ENCODE measurements at regions not wholly inside any gene's neighbourhood (a gene's known extent, or its start where the extent isn't known, plus 50 kb on each side); places are given as distances from the start of the nearest gene placed in this dataset.
A peak's percentile ranks its signal among the peaks of the same experiment; 100 is the strongest.

DNA sequence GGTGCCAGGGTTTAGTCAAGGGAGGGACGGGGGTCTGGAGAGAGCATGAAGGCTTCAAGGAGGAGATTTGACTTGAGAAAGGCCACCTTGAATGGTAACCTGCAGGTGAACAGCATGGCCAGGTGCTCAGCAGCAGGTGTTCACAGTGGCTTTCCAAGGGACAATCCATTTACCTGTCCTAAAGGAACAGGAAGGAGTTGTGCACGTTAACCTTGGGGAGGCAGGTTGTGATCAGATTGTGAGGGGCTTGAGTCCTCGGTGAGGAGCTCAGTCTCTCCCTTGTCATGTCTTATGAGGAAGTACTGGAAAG is 120.1 kb upstream of the ERCC6L2 start:
- H3K4me3 ChIP-seq (ENCODE audit: low read depth, low read length) = no peak overlapping the region

DNA sequence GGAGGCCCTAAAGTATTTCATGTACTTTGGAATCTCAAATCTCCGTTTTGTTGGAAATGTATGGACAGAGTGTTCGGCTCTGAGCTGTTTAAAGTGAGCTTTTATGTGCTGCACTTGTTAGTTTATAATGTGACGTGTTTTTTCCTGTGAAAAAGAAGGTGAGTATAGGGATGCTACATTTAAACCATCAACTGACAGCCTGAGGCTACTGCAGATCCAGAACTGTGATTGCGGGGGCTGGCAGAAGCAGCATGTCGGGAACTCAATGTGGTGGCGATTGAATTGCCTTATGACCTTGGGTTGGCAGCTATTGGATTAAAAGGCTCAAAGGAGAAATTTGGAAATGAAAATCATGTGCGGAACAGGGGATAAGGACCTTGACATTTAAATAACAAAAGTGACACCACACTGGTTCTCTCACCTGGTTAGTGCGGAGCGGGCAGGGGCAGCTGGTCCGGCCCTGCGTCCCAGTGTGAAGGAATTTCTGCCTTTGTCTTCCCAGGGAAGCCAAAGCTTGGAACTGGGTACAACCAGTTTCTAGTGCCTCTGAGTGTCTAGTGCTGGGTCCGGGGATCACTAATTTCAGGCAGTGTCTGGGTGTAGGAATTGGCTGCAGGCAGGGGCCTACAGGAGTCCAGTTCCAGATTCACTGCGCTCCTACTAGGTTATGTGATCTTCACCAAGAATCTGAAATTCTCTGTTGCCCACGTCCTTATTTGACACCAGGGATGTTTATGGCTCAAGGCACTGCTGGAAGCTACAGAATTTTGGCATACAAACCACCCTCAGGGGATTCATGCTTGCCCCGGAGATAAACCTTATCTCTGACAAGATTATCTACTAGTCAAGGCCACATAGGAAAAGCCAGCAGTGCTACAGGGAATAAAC is 120.7 kb upstream of the ERCC6L2 start:
- H3K4me3 ChIP-seq (ENCODE audit: low read depth, low read length) = no peak overlapping the region
- TF ChIP-seq, protein P1, sequence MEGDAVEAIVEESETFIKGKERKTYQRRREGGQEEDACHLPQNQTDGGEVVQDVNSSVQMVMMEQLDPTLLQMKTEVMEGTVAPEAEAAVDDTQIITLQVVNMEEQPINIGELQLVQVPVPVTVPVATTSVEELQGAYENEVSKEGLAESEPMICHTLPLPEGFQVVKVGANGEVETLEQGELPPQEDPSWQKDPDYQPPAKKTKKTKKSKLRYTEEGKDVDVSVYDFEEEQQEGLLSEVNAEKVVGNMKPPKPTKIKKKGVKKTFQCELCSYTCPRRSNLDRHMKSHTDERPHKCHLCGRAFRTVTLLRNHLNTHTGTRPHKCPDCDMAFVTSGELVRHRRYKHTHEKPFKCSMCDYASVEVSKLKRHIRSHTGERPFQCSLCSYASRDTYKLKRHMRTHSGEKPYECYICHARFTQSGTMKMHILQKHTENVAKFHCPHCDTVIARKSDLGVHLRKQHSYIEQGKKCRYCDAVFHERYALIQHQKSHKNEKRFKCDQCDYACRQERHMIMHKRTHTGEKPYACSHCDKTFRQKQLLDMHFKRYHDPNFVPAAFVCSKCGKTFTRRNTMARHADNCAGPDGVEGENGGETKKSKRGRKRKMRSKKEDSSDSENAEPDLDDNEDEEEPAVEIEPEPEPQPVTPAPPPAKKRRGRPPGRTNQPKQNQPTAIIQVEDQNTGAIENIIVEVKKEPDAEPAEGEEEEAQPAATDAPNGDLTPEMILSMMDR (conservative IDR thresholded peaks at IDR 0.05; ENCODE audit: low read depth, low read length) = no peak
- DNase-seq (ENCODE audit: low read depth) = no peak

More for the DNA sequence above, 120.1 kb upstream of the ERCC6L2 start:
- DNase-seq (ENCODE audit: low read depth) = no peak
- TF ChIP-seq, protein P1 (conservative IDR thresholded peaks at IDR 0.05; ENCODE audit: low read depth, low read length) = no peak

DNA sequence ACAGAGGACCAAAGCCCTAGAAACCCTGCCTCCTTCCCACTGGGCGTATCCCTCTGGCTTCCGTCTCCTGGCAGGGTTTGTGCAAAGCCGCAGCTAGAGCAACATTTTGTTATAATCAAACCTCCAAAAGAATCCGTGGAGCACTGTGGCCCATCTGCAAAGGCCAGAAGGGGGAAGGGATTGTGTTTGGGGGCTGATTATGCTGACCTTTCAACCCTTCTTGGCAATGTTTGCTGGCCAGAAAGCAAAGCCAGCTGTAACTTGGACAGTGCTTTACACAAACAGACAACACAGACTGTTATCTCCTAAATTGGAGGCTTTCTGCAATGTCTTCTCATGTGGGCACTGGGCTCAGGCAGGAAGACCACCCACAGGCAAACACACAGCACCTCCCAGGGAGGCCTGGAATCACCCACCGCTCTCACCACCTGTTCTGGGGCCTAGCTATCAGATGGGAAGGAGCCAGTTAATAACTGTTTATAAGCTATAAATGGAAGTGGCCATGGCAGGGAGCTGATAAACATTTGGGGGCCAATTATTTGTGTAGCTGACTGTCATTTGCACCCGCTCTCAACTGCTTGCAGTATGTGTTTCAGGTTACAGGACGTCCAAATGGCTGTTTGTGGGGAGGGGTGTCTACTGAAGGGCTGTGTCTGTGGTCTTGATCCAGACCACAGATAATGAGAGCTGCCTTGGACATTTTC is 121.6 kb upstream of the ERCC6L2 start:
- no peak overlapping the region for H3K4me3 ChIP-seq (ENCODE audit: low read depth, low read length)
- TF ChIP-seq, protein P1 (conservative IDR thresholded peaks at IDR 0.05; ENCODE audit: low read depth, low read length) = no peak
- no peak for DNase-seq (ENCODE audit: low read depth)

DNA sequence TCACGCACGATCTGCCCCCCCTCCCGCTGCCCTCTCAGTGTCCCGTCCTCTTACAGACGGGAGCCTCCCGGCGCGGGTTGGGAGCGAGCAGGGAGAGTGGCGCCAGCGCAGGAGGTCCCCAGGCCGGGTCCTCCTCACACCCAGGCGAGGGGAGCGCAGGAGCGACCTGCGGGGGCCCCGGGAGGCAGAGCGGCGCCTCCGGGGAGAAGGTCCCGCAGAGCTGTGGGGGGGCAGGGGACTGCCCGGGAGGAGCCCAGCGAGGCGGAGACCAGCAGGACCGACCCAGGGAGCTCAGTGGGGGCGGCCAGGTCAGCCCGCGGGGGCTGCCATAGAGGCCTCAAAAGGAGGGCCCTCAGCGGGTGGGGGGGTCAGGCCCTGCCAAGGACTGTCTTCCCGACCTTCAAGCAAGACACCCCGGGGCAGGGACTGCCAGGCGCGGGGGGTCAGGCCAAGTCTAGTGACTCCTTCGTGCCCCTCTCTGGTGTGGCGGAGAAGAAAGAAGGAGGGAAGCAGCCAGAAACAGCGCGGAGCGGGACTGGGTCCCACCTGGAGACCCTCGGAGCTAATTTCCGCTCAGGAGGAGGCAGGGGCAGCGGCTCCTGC is 123.3 kb upstream of the ERCC6L2 start:
- DNase-seq (ENCODE audit: low read depth) = no peak
- peak overlapping the region; percentile 24 for H3K4me3 ChIP-seq (ENCODE audit: low read depth, low read length)
- TF ChIP-seq, protein P1 (conservative IDR thresholded peaks at IDR 0.05; ENCODE audit: low read depth, low read length) = no peak

DNA sequence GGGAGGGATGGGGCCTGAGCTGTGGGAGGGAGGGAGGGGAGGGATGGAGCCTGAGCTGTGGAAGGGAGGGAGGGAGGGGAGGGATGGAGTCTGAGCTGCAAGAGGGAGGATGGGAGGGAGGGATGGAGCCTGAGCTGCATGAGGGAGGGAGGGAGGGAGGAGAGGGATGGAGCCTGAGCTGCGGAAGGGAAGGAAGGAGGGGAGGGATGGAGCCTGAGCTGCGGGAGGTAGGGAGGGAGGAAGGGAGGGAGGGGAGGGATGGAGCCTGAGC is 124.0 kb upstream of the ERCC6L2 start:
- no peak for DNase-seq (ENCODE audit: low read depth)
- TF ChIP-seq, protein P1 (conservative IDR thresholded peaks at IDR 0.05; ENCODE audit: low read depth, low read length) = no peak
- H3K4me3 ChIP-seq (ENCODE audit: low read depth, low read length) = no peak overlapping the region

DNA sequence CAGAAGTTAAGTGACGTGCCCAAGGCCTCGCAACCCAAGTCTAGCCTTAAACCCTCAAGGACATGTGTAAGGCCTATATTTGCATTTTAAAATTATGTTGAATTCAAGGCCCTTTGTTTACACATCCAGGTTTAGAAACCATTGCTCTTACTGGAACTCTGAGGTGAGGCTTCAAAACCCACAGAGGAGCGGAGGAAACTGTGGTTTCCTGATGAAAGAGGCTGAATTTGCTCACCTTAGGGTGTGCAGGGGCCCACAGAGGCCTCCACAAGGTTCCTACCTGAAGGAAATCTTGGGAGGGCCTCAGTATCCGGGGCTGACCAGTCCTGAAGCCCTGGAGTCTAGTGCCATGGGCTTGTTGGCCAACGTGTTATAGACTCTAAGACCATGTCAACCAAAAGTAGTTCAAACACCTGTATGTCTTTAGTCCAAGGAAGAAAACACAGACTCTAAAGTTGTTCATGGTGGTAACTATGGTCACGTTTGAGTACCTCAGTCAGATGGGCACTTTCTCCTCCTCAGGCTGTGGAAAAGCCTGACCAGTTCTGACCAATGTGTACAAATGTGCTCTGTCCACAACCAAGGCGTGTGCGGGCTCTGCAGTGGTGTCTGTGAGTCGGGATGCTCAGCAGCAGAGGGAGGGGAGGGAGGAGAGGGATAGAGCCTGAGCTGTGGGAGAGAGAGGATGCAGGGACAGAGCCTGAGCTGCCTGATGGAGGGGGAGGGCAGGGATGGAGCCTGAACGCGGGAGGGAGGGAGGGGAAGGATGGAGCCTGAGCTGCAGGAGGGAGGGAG is 124.6 kb upstream of the ERCC6L2 start:
- no peak for DNase-seq (ENCODE audit: low read depth)
- TF ChIP-seq, protein P1 (conservative IDR thresholded peaks at IDR 0.05; ENCODE audit: low read depth, low read length) = no peak
- H3K4me3 ChIP-seq (ENCODE audit: low read depth, low read length) = no peak overlapping the region
